ENCODE measurements at regions not wholly inside any gene's neighbourhood (a gene's known extent, or its start where the extent isn't known, plus 50 kb on each side); places are given as distances from the start of the nearest gene placed in this dataset.

- Histone ChIP-seq H3K79me2 (replicated peaks; ENCODE audit: insufficient read depth, low read length) (no peaks in the 10 kb centered on the region), H3K4me2 (ENCODE audit: low read length) (no peak overlapping the region), H3K27me3 (ENCODE audit: insufficient read depth, low read depth, low read length) (no peaks in the 10 kb centered on the region), H3K27ac (ENCODE audit: low read length) (no peak overlapping the region), H3K9ac (ENCODE audit: low read length) (no peak overlapping the region), H3K9me2 (ENCODE audit: insufficient read depth, low read length) (no peaks in the 10 kb centered on the region), H3F3A (ENCODE audit: insufficient read depth, low read length, poor library complexity, severe bottlenecking) (no peaks in the 10 kb centered on the region), H3K9me3 (ENCODE audit: low read length) (no peaks in the 10 kb centered on the region), H2AFZ (ENCODE audit: low read depth, low read length) (no peak overlapping the region), H4K20me1 (ENCODE audit: insufficient read depth) (no peaks in the 10 kb centered on the region), H3K36me3 (ENCODE audit: insufficient read depth, low read length) (no peaks in the 10 kb centered on the region), H3K4me3 (ENCODE audit: low read length) (no peak overlapping the region)
- TF ChIP-seq POLR2AphosphoS5 (IDR thresholded peaks at IDR 0.05) (no peak), RAD21 (conservative IDR thresholded peaks at IDR 0.05) (no peak), CTCF (IDR thresholded peaks at IDR 0.05; ENCODE audit: poor library complexity, severe bottlenecking) (no peak), REST (IDR thresholded peaks at IDR 0.05; ENCODE audit: borderline replicate concordance) (no peak), TAF1 (IDR thresholded peaks at IDR 0.05; ENCODE audit: low read depth) (no peak), SMC3 (conservative IDR thresholded peaks at IDR 0.05; ENCODE audit: poor library complexity) (no peak), EZH2 (IDR thresholded peaks at IDR 0.05; ENCODE audit: borderline replicate concordance, insufficient read depth, low read length, poor library complexity, severe bottlenecking) (no peak), MXI1 (conservative IDR thresholded peaks at IDR 0.05; ENCODE audit: poor library complexity, severe bottlenecking) (no peak)
Observed at GRCh38 chr15:57797110-57797509, 90.6 kb downstream of the POLR2M start.

GRCh38 chr15:57797568-57798267, 91.2 kb downstream of the POLR2M start:
- no peaks in the 10 kb centered on the region for H3K36me3 ChIP-seq (ENCODE audit: insufficient read depth, low read length)
- H3K9ac ChIP-seq (ENCODE audit: low read length): no peak overlapping the region
- H4K20me1 ChIP-seq (ENCODE audit: insufficient read depth): no peaks in the 10 kb centered on the region
- no peaks in the 10 kb centered on the region for H3K79me2 ChIP-seq (replicated peaks; ENCODE audit: insufficient read depth, low read length)
- H3K27me3 ChIP-seq (ENCODE audit: insufficient read depth, low read depth, low read length): no peaks in the 10 kb centered on the region
- no peak overlapping the region for H3K4me2 ChIP-seq (ENCODE audit: low read length)
- TF ChIP-seq CTCF (IDR thresholded peaks at IDR 0.05; ENCODE audit: poor library complexity, severe bottlenecking): no peak
- H3K27ac ChIP-seq (ENCODE audit: low read length): no peak overlapping the region
- no peaks in the 10 kb centered on the region for H3F3A ChIP-seq (ENCODE audit: insufficient read depth, low read length, poor library complexity, severe bottlenecking)
- no peaks in the 10 kb centered on the region for H3K9me2 ChIP-seq (ENCODE audit: insufficient read depth, low read length)
- H3K9me3 ChIP-seq (ENCODE audit: low read length): no peaks in the 10 kb centered on the region
- H2AFZ ChIP-seq (ENCODE audit: low read depth, low read length): no peak overlapping the region
- no peak overlapping the region for H3K4me3 ChIP-seq (ENCODE audit: low read length)
